K562 (cell line): ENCODE measurements at regions not wholly inside any gene's neighbourhood (a gene's known extent, or its start where the extent isn't known, plus 50 kb on each side); places are given as distances from the start of the nearest gene placed in this dataset.

ENCODE experiments used
- ATAC-seq: fragments of 200-7000 bp; cut with Tn5 transposase; 3 replicates; pipeline ENCODE4 v1.9.1; 2020; ENCODE audit warnings: moderate library complexity
- BruUV-seq: library from RNA; stranded (reverse); fragments of 400-500 nt; replicated peaks from 2 replicates; lab custom pipeline; 2021; lab: Mats Ljungman, UMichigan
- CTCF ChIA-PET: fragments of 300-600 bp; formaldehyde crosslinking; extraction: SDS; loops from one replicate; lab custom pipeline; 2021; ENCODE audit warnings: low intra/inter-chr PET ratio; lab: Yijun Ruan, JAX
- POLR2A ChIA-PET: fragments of 300-600, 350-650 bp; sonication (Branson Sonifier 250); formaldehyde crosslinking; extraction: SDS; loops from one replicate; lab custom pipeline; 2021; ENCODE audit warnings: antibody characterized with exemption, inconsistent platforms; lab: Yijun Ruan, JAX
- DNase-seq, 4 experiments: peaks; one replicate each; pipeline versions ENCODE4 v3.0.0 to v3.0.0-alpha.2; 2011 to 2018; ENCODE audit warnings: low spot score in 3 of 4, mixed read lengths in 3 of 4; ENCODE audit errors: extremely low read depth in 1 of 4
- FAIRE-seq: peaks from 2 replicates; lab custom pipeline; 2011; peaks lifted over from hg19 to GRCh38; lab: Jason Lieb, UNC
- H2AFZ ChIP-seq: 2 replicates; pipeline ENCODE4 v1.6.0; 2011; ENCODE audit warnings: low read depth, low read length, control low read depth, inconsistent platforms
- H3K27ac ChIP-seq: fragments of 200-600 bp; 3 replicates; pipeline ENCODE4 v1.8.0; 2011; ENCODE audit warnings: low read depth, mild to moderate bottlenecking, control low read depth, inconsistent platforms, low read length, moderate library complexity, mixed read lengths; ENCODE audit errors: extremely low read depth
- H3K27me3 ChIP-seq, 2 experiments: fragments of 300-600 bp in 1 of 2; 2 replicates in 1 of 2; 3 replicates in 1 of 2; pipeline versions ENCODE4 v1.6.0 to v1.8.0; 2011; ENCODE audit warnings: inconsistent platforms in 2 of 2, low read length in 2 of 2, mild to moderate bottlenecking in 1 of 2, mixed read lengths in 1 of 2, moderate library complexity in 1 of 2; ENCODE audit not compliant: control insufficient read depth in 2 of 2, insufficient read depth in 2 of 2
- H3K36me3 ChIP-seq: fragments of 300-600 bp; 3 replicates; pipeline ENCODE4 v1.8.0; 2011; ENCODE audit warnings: mild to moderate bottlenecking, low read length, inconsistent platforms; ENCODE audit not compliant: control insufficient read depth, insufficient read depth
- H3K4me1 ChIP-seq, 2 experiments: fragments of 200-600 bp in 1 of 2; replicated peaks in 1 of 2; 2 replicates in 1 of 2; 3 replicates in 1 of 2; pipeline versions ENCODE4 v1.5.1 to v1.8.0; 2011; ENCODE audit warnings: inconsistent platforms in 2 of 2, low read length in 2 of 2, mild to moderate bottlenecking in 1 of 2, mixed read lengths in 1 of 2, moderate library complexity in 1 of 2; ENCODE audit not compliant: control insufficient read depth in 2 of 2, insufficient read depth in 2 of 2
- H3K4me2 ChIP-seq: 2 replicates; pipeline ENCODE4 v1.6.1; 2011; ENCODE audit warnings: low read length, control low read depth, inconsistent platforms, mixed read lengths; ENCODE audit not compliant: insufficient read depth
- H3K4me3 ChIP-seq: fragments of 200-600 bp; sonication (generic), shearing (Covaris generic); 2 replicates; pipeline ENCODE4 v1.5.1; 2016; ENCODE audit warnings: control low read depth, inconsistent platforms
- H3K79me2 ChIP-seq: fragments of 200-600 bp; 3 replicates; pipeline ENCODE4 v1.8.0; 2011; ENCODE audit warnings: low read length, inconsistent platforms; ENCODE audit not compliant: control insufficient read depth, insufficient read depth
- H3K9ac ChIP-seq, 2 experiments: 2 replicates each; pipeline versions ENCODE4 v1.6.0 to v1.6.1; 2011; ENCODE audit warnings: low read depth in 2 of 2, low read length in 2 of 2, control low read depth in 1 of 2, inconsistent platforms in 1 of 2, mild to moderate bottlenecking in 1 of 2, mixed read lengths in 1 of 2; ENCODE audit not compliant: insufficient read depth in 1 of 2
- H3K9me1 ChIP-seq: one replicate; pipeline ENCODE4 v1.6.0; 2011; ENCODE audit warnings: inconsistent platforms, mild to moderate bottlenecking, low read length, moderate library complexity; ENCODE audit not compliant: control insufficient read depth, insufficient read depth
- H3K9me3 ChIP-seq: replicated peaks from 2 replicates; pipeline ENCODE4 v1.5.1; 2011; ENCODE audit warnings: low read depth, low read length, inconsistent platforms; ENCODE audit not compliant: control insufficient read depth, insufficient read depth
- H4K20me1 ChIP-seq: replicated peaks from 2 replicates; pipeline ENCODE4 v1.6.1; 2011; ENCODE audit warnings: low read length, inconsistent platforms, mixed read lengths; ENCODE audit not compliant: control insufficient read depth, insufficient read depth
- CEBPB ChIP-seq: fragments of 450-650 bp; IDR thresholded peaks from 2 replicates; pipeline ENCODE4 v1.6.1; 2016; ENCODE audit warnings: missing genetic modification characterization, missing compliant biosample characterization
- CREB1 ChIP-seq, 2 experiments: sonication (generic) in 1 of 2; formaldehyde crosslinking in 1 of 2; IDR thresholded peaks; 2 replicates each; pipeline versions ENCODE4 v1.6.1 to v1.8.0; 2012 to 2022; ENCODE audit warnings: inconsistent platforms in 1 of 2, mild to moderate bottlenecking in 1 of 2, missing genetic modification reagents in 1 of 2, moderate library complexity in 1 of 2
- MEF2A ChIP-seq: IDR thresholded peaks from 2 replicates; pipeline ENCODE4 v1.6.1; 2011; ENCODE audit warnings: low read depth, mild to moderate bottlenecking, low read length, moderate library complexity; ENCODE audit not compliant: control insufficient read depth
- SMARCC2 ChIP-seq: fragments of 450-650 bp; IDR thresholded peaks from 2 replicates; pipeline ENCODE4 v1.6.1; 2017; ENCODE audit warnings: antibody characterized with exemption, moderate library complexity, mild to moderate bottlenecking, low read depth
- THRAP3 ChIP-seq: fragments of 450-650 bp; IDR thresholded peaks from 2 replicates; pipeline ENCODE4 v1.6.1; 2016; ENCODE audit warnings: mild to moderate bottlenecking, inconsistent platforms, borderline replicate concordance
- VEZF1 ChIP-seq: fragments of 200-800 bp; sonication (Bioruptor generic); IDR thresholded peaks from 2 replicates; pipeline ENCODE4 v1.6.1; 2017; ENCODE audit warnings: missing genetic modification characterization, missing compliant biosample characterization
- ZNF253 ChIP-seq: fragments of 250-450 bp; sonication (Bioruptor Pico); conservative IDR thresholded peaks from 2 replicates; pipeline ENCODE4 v1.6.1; 2021; ENCODE audit warnings: mild to moderate bottlenecking
- ZNF41 ChIP-seq: fragments of 250-450 bp; sonication (Bioruptor Pico); conservative IDR thresholded peaks from 2 replicates; pipeline ENCODE4 v1.4.0; 2020; ENCODE audit warnings: mild to moderate bottlenecking
- ZNF511 ChIP-seq: sonication (generic); formaldehyde crosslinking; IDR thresholded peaks from 2 replicates; pipeline ENCODE4 v1.8.0; 2022; ENCODE audit warnings: mild to moderate bottlenecking, missing genetic modification reagents
- WGBS: fragments of 100-300 bp; shearing (Covaris generic); methylation state at CpG from one replicate; pipeline ENCODE4 v1.1.6; 2016; ENCODE audit warnings: low coverage, mixed read lengths; ENCODE audit not compliant: insufficient coverage; ENCODE audit errors: missing lambda C conversion rate; 5-methylcytosine and 5-hydroxymethylcytosine counted together
- in situ Hi-C: fragments of 300-500 bp; cut with MboI; formaldehyde crosslinking; loops from 4 replicates; pipeline ENCODE4 v1.15.0; 2018; ENCODE audit warnings: inconsistent platforms, mixed read lengths
- intact Hi-C: fragments of 100-400 bp; cut with micrococcal nuclease; formaldehyde crosslinking; loops from 2 replicates; pipeline ENCODE4 v1.14.2; 2022

- in situ Hi-C loops: no loop called here
These were observed 154.6 kb upstream of the MBNL1 start for GRCh38 chr3:152113992-152114651.

More at GRCh38 chr3:152113992-152114651, 154.6 kb upstream of the MBNL1 start:
- Histone ChIP-seq H3K9ac (no peak overlapping the region), H3K4me3 (no peak overlapping the region), H3K27me3 (no peaks in the 10 kb centered on the region), H3K9me3 (no peaks in the 10 kb centered on the region), H3K4me2 (no peak overlapping the region), H3K4me1 (no peaks in the 10 kb centered on the region; a peak in 1 of 5 replicates), H3K79me2 (no peaks in the 10 kb centered on the region), H2AFZ (no peak overlapping the region), H3K27ac (no peak overlapping the region)
- CTCF ChIA-PET: no interaction called here
- no peak for DNase-seq
- WGBS: 89% methylated on average over 2 of the region's 2 CpGs
- intact Hi-C loops: no loop called here
- no peak for TF ChIP-seq MEF2A
- TF ChIP-seq ZNF41 (CRISPR knock-in tag): no peak
- TF ChIP-seq ZNF511: no peak
- TF ChIP-seq CREB1 (IDR thresholded peaks at IDR 0.05): no peak
- TF ChIP-seq CREB1 (CRISPR knock-in tag; IDR thresholded peaks at IDR 0.05): no peak
- TF ChIP-seq CEBPB: peak; percentile 36; the same call in 1 of the 2 replicates
- TF ChIP-seq SMARCC2: no peak
- no peak for TF ChIP-seq ZNF253 (CRISPR knock-in tag)
- no peak for TF ChIP-seq THRAP3
- TF ChIP-seq VEZF1 (CRISPR knock-in tag): no peak
- TF ChIP-seq, all 486 proteins: peak for 1
- no peaks in the 10 kb centered on the region for H4K20me1 ChIP-seq
- BruUV-seq: no TSS peak
- no peaks in the 10 kb centered on the region for H3K9me1 ChIP-seq
- no peak for ATAC-seq
- POLR2A ChIA-PET: no interaction called here
- H3K36me3 ChIP-seq: no peaks in the 10 kb centered on the region
- no peak for FAIRE-seq
